ENCODE measurements at regions not wholly inside any gene's neighbourhood (a gene's known extent, or its start where the extent isn't known, plus 50 kb on each side); places are given as distances from the start of the nearest gene placed in this dataset.
"Not testable (repeated sequence)": the region's sequence is repeated elsewhere in the genome, so short reads cannot be mapped to it uniquely, and the experiment has no call there.

GRCh38 chr7:149599636-149600206, 102.1 kb upstream of the ZNF746 start:
- DNase-seq = no peak

- no peak for DNase-seq
These were observed 101.2 kb upstream of the ZNF746 start for GRCh38 chr7:149598721-149599308.

- DNase-seq = not testable (repeated sequence)
These were observed 100.2 kb upstream of the ZNF746 start for GRCh38 chr7:149597789-149598188.

- no peak for DNase-seq
These were observed 97.9 kb upstream of the ZNF746 start for GRCh38 chr7:149595541-149595940.

- DNase-seq = no peak
These were observed 97.5 kb upstream of the ZNF746 start for GRCh38 chr7:149595078-149595477.

GRCh38 chr7:149588930-149589329, 91.3 kb upstream of the ZNF746 start:
- no peak for DNase-seq

- DNase-seq = no peak
These were observed 89.3 kb upstream of the ZNF746 start for GRCh38 chr7:149586646-149587645.

GRCh38 chr7:149584530-149584929, 86.9 kb upstream of the ZNF746 start:
- no peak for DNase-seq

GRCh38 chr7:149584009-149584408, 86.4 kb upstream of the ZNF746 start:
- no peak for DNase-seq

- DNase-seq = no peak
These were observed 82.7 kb upstream of the ZNF746 start for GRCh38 chr7:149580328-149580727.

GRCh38 chr7:149579365-149579764, 81.8 kb upstream of the ZNF746 start:
- DNase-seq = not testable (repeated sequence)

GRCh38 chr7:149574428-149574827, 76.8 kb upstream of the ZNF746 start:
- DNase-seq = not testable (repeated sequence)

GRCh38 chr7:149573519-149573918, 75.9 kb upstream of the ZNF746 start:
- no peak for DNase-seq

- not testable (repeated sequence) for DNase-seq
These were observed 75.3 kb upstream of the ZNF746 start for GRCh38 chr7:149572920-149573319.

- DNase-seq = no peak
These were observed 73.2 kb upstream of the ZNF746 start for GRCh38 chr7:149570784-149571183.

- no peak for DNase-seq
These were observed 72.3 kb upstream of the ZNF746 start for GRCh38 chr7:149569726-149570422.

- no peak for DNase-seq
These were observed 71.6 kb upstream of the ZNF746 start for GRCh38 chr7:149569025-149569725.

- DNase-seq = no peak
These were observed 70.6 kb upstream of the ZNF746 start for GRCh38 chr7:149568218-149568617.

- DNase-seq = no peak
These were observed 68.5 kb upstream of the ZNF746 start for GRCh38 chr7:149566103-149566502.

GRCh38 chr7:149565096-149565382, 67.4 kb upstream of the ZNF746 start:
- DNase-seq = no peak

- no peak for DNase-seq
These were observed 66.9 kb upstream of the ZNF746 start for GRCh38 chr7:149564340-149565095.

GRCh38 chr7:149562602-149563001, 65.0 kb upstream of the ZNF746 start:
- no peak for DNase-seq
